MCF 10A (cell line): ENCODE measurements at regions not wholly inside any gene's neighbourhood (a gene's known extent, or its start where the extent isn't known, plus 50 kb on each side); places are given as distances from the start of the nearest gene placed in this dataset.
"Not testable (repeated sequence)": the region's sequence is repeated elsewhere in the genome, so short reads cannot be mapped to it uniquely, and the experiment has no call there.

Experiments
- BruUV-seq: library from RNA; stranded (reverse); fragments of 400-500 nt; replicated peaks from 2 replicates; lab custom pipeline; 2021; lab: Mats Ljungman, UMichigan
- CTCF ChIA-PET: fragments of 300-600 bp; sonication (Branson Sonifier 250); formaldehyde crosslinking; extraction: SDS; loops from one replicate; lab custom pipeline; 2021; ENCODE audit warnings: antibody characterized with exemption, inconsistent platforms; lab: Yijun Ruan, JAX
- POLR2A ChIA-PET: fragments of 300-600, 350-650 bp; sonication (Branson Sonifier 250); formaldehyde crosslinking; extraction: SDS; loops from one replicate; lab custom pipeline; 2020; ENCODE audit warnings: antibody characterized with exemption, inconsistent platforms; lab: Yijun Ruan, JAX
- DNase-seq: peaks from one replicate; pipeline ENCODE4 v3.0.0-alpha.2; 2018; ENCODE audit not compliant: unreplicated experiment
- H3K27ac Mint-ChIP-seq: one replicate; pipeline ENCODE4 v1.8.0; 2022; ENCODE audit warnings: mild to moderate bottlenecking, low read depth, mixed read lengths; ENCODE audit not compliant: unreplicated experiment
- H3K27me3 Mint-ChIP-seq: one replicate; pipeline ENCODE4 v1.8.0; 2022; ENCODE audit warnings: mixed read lengths; ENCODE audit not compliant: insufficient read depth, unreplicated experiment
- H3K36me3 Mint-ChIP-seq: one replicate; pipeline ENCODE4 v1.8.0; 2022; ENCODE audit warnings: mild to moderate bottlenecking, moderate library complexity, mixed read lengths; ENCODE audit not compliant: insufficient read depth, unreplicated experiment
- H3K4me1 Mint-ChIP-seq: one replicate; pipeline ENCODE4 v1.8.0; 2022; ENCODE audit warnings: mixed read lengths; ENCODE audit not compliant: insufficient read depth, unreplicated experiment
- H3K4me3 Mint-ChIP-seq: one replicate; pipeline ENCODE4 v1.8.0; 2022; ENCODE audit warnings: mild to moderate bottlenecking, moderate library complexity, mixed read lengths; ENCODE audit not compliant: unreplicated experiment
- H3K9me3 Mint-ChIP-seq: one replicate; pipeline ENCODE4 v1.8.0; 2022; ENCODE audit warnings: mixed read lengths; ENCODE audit not compliant: unreplicated experiment
- intact Hi-C: fragments of 100-400 bp; cut with micrococcal nuclease; formaldehyde crosslinking; loops from 2 replicates; pipeline ENCODE4 v1.14.1; 2022
- TF ChIP-seq, protein P1 (sequence below): fragments of 200-600 bp; IDR thresholded peaks from one replicate; pipeline ENCODE4 v1.8.0; 2022; ENCODE audit warnings: antibody characterized with exemption, mild to moderate bottlenecking; ENCODE audit not compliant: unreplicated experiment

DNA sequence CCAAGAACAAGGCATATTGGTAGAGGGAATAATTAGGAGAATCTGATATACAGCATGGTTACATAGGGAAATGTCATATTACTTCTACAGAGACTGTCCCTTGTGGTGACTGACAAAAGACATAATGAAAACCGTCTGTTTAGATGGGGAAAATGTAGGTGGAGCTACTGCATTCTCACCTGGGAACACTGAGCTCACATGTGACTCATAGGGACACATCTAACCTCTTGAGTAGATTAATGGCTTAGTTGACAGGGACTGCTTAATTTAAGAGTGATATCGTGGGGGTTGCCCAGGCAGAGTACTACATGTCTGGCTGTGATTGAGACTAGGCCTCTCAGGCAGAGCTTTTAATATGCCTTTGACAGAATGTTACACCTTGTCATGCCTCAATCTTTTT lies 235.3 kb upstream of the ZFP64 start:
- intact Hi-C loops = no loop called here
- DNase-seq = no peak
- CTCF ChIA-PET = interaction anchor here (0.8 to 1.9 kb wide), 5 partner anchors 10 to 286 kb away, joined by 3 to 5 read pairs (median 3); no protein-coding TSS in a partner anchor
- BruUV-seq = no TSS peak
- TF ChIP-seq, protein P1, sequence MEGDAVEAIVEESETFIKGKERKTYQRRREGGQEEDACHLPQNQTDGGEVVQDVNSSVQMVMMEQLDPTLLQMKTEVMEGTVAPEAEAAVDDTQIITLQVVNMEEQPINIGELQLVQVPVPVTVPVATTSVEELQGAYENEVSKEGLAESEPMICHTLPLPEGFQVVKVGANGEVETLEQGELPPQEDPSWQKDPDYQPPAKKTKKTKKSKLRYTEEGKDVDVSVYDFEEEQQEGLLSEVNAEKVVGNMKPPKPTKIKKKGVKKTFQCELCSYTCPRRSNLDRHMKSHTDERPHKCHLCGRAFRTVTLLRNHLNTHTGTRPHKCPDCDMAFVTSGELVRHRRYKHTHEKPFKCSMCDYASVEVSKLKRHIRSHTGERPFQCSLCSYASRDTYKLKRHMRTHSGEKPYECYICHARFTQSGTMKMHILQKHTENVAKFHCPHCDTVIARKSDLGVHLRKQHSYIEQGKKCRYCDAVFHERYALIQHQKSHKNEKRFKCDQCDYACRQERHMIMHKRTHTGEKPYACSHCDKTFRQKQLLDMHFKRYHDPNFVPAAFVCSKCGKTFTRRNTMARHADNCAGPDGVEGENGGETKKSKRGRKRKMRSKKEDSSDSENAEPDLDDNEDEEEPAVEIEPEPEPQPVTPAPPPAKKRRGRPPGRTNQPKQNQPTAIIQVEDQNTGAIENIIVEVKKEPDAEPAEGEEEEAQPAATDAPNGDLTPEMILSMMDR = no peak
- H3K27ac Mint-ChIP-seq = no peak overlapping the region
- no peak overlapping the region for H3K4me3 Mint-ChIP-seq
- H3K36me3 Mint-ChIP-seq = no peaks in the 10 kb centered on the region
- no peaks in the 10 kb centered on the region for H3K4me1 Mint-ChIP-seq
- H3K27me3 Mint-ChIP-seq = no peaks in the 10 kb centered on the region
- H3K9me3 Mint-ChIP-seq = peaks cover 14% of the 10 kb centered on the region
- POLR2A ChIA-PET = no interaction called here

DNA sequence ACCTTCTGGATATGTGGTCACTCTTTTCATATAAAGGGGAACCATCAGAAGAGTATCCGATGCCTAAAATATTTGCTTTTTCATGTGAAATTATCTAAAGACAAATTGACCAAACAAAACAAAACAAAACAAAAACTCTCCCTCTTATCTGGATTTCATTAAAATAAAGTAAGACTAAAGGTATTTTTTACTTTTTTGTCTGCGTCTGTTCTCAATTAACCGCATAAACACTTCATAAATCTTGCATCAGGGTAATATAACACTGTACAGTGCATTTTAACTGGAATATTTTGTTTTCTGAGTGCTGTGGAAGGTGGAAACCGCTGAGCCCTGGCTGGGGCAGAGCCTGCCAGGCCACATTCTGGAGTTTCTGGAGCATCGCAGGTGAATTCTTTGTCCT lies 234.1 kb upstream of the ZFP64 start:
- H3K4me1 Mint-ChIP-seq = no peaks in the 10 kb centered on the region
- ChIA-PET CTCF (interaction anchor here (0.6 to 1.9 kb wide), 3 partner anchors 54 to 285 kb away, joined by 3 to 5 read pairs (median 3); no protein-coding TSS in a partner anchor), POLR2A (no interaction called here)
- H3K27ac Mint-ChIP-seq = no peak overlapping the region
- no peak overlapping the region for H3K4me3 Mint-ChIP-seq
- peaks cover 14% of the 10 kb centered on the region for H3K9me3 Mint-ChIP-seq
- H3K36me3 Mint-ChIP-seq = no peaks in the 10 kb centered on the region
- BruUV-seq = no TSS peak
- TF ChIP-seq, protein P1 = no peak
- H3K27me3 Mint-ChIP-seq = no peaks in the 10 kb centered on the region
- intact Hi-C loops = no loop called here
- no peak for DNase-seq

DNA sequence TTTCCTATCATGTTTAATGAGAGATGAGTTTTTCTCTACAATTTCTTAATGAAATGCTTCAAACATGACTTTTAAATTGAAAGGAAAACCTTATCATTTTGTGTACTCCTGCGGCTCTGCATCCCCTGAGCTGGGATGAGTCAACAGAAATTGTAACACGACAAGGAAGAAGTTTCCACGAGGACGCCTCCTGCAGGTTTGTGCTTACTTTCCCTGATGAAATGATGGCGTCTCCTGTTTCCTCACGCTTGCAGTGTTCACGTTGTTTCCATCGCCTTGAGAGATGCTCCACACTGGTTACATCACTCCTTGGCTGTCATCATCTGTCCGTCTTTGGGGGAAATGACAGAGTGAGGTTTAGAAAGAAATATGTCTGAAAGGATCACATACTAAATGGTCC lies 233.7 kb upstream of the ZFP64 start:
- H3K4me3 Mint-ChIP-seq = no peak overlapping the region
- CTCF ChIA-PET = no interaction called here
- POLR2A ChIA-PET = no interaction called here
- TF ChIP-seq, protein P1 = no peak
- peaks cover 14% of the 10 kb centered on the region for H3K9me3 Mint-ChIP-seq
- intact Hi-C loops = no loop called here
- no peaks in the 10 kb centered on the region for H3K27me3 Mint-ChIP-seq
- no peak for DNase-seq
- no TSS peak for BruUV-seq
- H3K4me1 Mint-ChIP-seq = no peaks in the 10 kb centered on the region
- H3K27ac Mint-ChIP-seq = no peak overlapping the region
- no peaks in the 10 kb centered on the region for H3K36me3 Mint-ChIP-seq

DNA sequence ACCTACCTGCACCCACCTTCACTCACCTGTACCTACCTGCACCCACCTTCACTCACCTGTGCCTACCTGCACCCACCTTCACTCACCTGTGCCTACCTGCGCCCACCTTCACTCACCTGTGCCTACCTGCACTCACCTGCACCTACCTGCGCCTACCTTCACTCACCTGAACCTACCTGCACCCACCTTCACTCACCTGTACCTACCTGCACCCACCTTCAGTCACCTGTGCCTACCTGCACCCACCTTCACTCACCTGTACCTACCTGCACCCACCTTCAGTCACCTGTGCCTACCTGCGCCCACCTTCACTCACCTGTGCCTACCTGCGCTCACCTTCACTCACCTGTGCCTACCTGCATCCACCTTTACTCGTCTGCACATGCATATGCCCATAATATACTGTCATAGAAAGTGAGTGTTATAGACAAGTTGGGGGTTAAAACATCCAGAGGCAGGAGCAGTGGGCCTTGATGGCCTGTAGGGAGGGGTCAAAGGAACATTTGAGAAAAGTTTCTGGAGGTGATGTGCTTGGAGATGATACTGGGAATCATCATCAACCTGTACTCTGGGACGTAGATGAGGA lies 232.9 kb upstream of the ZFP64 start:
- intact Hi-C loops, POLR2A ChIA-PET, BruUV-seq, H3K4me1 Mint-ChIP-seq, DNase-seq, H3K27ac Mint-ChIP-seq, H3K27me3 Mint-ChIP-seq, H3K4me3 Mint-ChIP-seq, H3K36me3 Mint-ChIP-seq: not testable (repeated sequence)
- H3K9me3 Mint-ChIP-seq = peaks cover 14% of the 10 kb centered on the region
- CTCF ChIA-PET = interaction anchor here (0.6 kb wide), 1 partner anchor 111 kb away, joined by 3 read pairs; no protein-coding TSS in a partner anchor

DNA sequence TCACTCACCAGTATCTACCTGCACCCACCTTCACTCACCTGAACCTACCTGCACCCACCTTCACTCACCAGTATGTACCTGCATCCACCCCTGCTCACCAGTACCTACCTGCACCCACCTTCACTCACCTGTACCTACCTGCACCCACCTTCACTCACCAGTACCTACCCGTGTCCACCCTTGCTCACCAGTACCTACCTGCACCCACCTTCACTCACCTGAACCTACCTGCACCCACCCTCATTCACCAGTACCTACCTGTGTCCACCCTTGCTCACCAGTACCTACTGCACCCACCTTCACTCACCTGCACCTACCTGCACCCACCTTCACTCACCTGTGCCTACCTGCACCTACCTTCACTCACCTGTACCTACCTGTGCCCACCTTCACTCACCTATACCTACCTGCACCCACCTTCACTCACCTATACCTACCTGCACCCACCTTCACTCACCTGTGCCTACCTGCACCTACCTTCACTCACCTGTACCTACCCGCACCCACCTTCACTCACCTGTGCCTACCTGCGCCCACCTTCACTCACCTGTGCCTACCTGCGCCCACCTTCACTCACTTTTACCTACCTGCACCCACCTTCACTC lies 232.1 kb upstream of the ZFP64 start:
- POLR2A ChIA-PET = interaction anchor here (0.7 kb wide), 1 partner anchor 368 kb away, joined by 4 read pairs; no protein-coding TSS in a partner anchor
- H3K27me3 Mint-ChIP-seq, H3K36me3 Mint-ChIP-seq, H3K4me1 Mint-ChIP-seq, H3K4me3 Mint-ChIP-seq, H3K27ac Mint-ChIP-seq, DNase-seq, intact Hi-C loops, BruUV-seq: not testable (repeated sequence)
- CTCF ChIA-PET = interaction anchor here (0.9 kb wide), 1 partner anchor 14 kb away, joined by 3 read pairs; no protein-coding TSS in a partner anchor
- H3K9me3 Mint-ChIP-seq = peaks cover 14% of the 10 kb centered on the region
